GM12873 (cell line): ENCODE measurements at regions not wholly inside any gene's neighbourhood (a gene's known extent, or its start where the extent isn't known, plus 50 kb on each side); places are given as distances from the start of the nearest gene placed in this dataset.

Experiments
- CTCF ChIP-seq: IDR thresholded peaks from 2 replicates; pipeline ENCODE4 v1.5.1; 2012; ENCODE audit warnings: low read depth, mild to moderate bottlenecking, moderate library complexity, low read length, control low read depth; ENCODE audit not compliant: insufficient read depth; ENCODE audit errors: missing control alignments

GRCh38 chr13:107573184-107573583, 642.2 kb downstream of the LIG4 start:
- no peak for TF ChIP-seq CTCF

GRCh38 chr13:107572156-107572555, 643.2 kb downstream of the LIG4 start:
- TF ChIP-seq CTCF = no peak

- no peak for TF ChIP-seq CTCF
Measured at GRCh38 chr13:107568181-107568580, 647.2 kb downstream of the LIG4 start.

GRCh38 chr13:107563099-107563925, 652.0 kb downstream of the LIG4 start:
- no peak for TF ChIP-seq CTCF

- TF ChIP-seq CTCF = no peak
Measured at GRCh38 chr13:107562203-107562602, 653.1 kb downstream of the LIG4 start.

- no peak for TF ChIP-seq CTCF
Measured at GRCh38 chr13:107554460-107554859, 660.9 kb downstream of the LIG4 start.

GRCh38 chr13:107553838-107554237, 661.5 kb downstream of the LIG4 start:
- TF ChIP-seq CTCF = no peak
